ENCODE measurements at regions not wholly inside any gene's neighbourhood (a gene's known extent, or its start where the extent isn't known, plus 50 kb on each side); places are given as distances from the start of the nearest gene placed in this dataset.

- no peak for TF ChIP-seq CTCF (IDR thresholded peaks at IDR 0.05; ENCODE audit: insufficient read depth, low read length, poor library complexity, severe bottlenecking)
- DNase-seq (ENCODE audit: low read depth): no peak
- H3K36me3 ChIP-seq (ENCODE audit: control insufficient read depth, insufficient read depth, low read length): no peaks in the 10 kb centered on the region
Measured at GRCh38 chrX:94065091-94065490, 391.1 kb downstream of the FAM133A start.

GRCh38 chrX:94089149-94089548 is 415.1 kb downstream of the FAM133A start:
- Histone ChIP-seq H3K4me3 (ENCODE audit: low read depth, low read length) (no peak overlapping the region), H3K36me3 (ENCODE audit: control insufficient read depth, insufficient read depth, low read length) (no peaks in the 10 kb centered on the region), H3K27me3 (ENCODE audit: control insufficient read depth, insufficient read depth, low read length) (no peaks in the 10 kb centered on the region)
- DNase-seq (ENCODE audit: low read depth): no peak
- TF ChIP-seq CTCF (IDR thresholded peaks at IDR 0.05; ENCODE audit: insufficient read depth, low read length, poor library complexity, severe bottlenecking): no peak

More at GRCh38 chrX:94065091-94065490, 391.1 kb downstream of the FAM133A start:
- Histone ChIP-seq H3K4me3 (ENCODE audit: low read depth, low read length) (no peak overlapping the region), H3K27me3 (ENCODE audit: control insufficient read depth, insufficient read depth, low read length) (no peaks in the 10 kb centered on the region)

GRCh38 chrX:94097868-94098267 is 423.9 kb downstream of the FAM133A start:
- DNase-seq (ENCODE audit: low read depth): no peak
- H3K27me3 ChIP-seq (ENCODE audit: control insufficient read depth, insufficient read depth, low read length): no peaks in the 10 kb centered on the region
- H3K4me3 ChIP-seq (ENCODE audit: low read depth, low read length): no peak overlapping the region
- no peaks in the 10 kb centered on the region for H3K36me3 ChIP-seq (ENCODE audit: control insufficient read depth, insufficient read depth, low read length)
- TF ChIP-seq CTCF (IDR thresholded peaks at IDR 0.05; ENCODE audit: insufficient read depth, low read length, poor library complexity, severe bottlenecking): no peak

- no peak for DNase-seq (ENCODE audit: low read depth)
- Histone ChIP-seq H3K4me3 (ENCODE audit: low read depth, low read length) (no peak overlapping the region), H3K36me3 (ENCODE audit: control insufficient read depth, insufficient read depth, low read length) (no peaks in the 10 kb centered on the region), H3K27me3 (ENCODE audit: control insufficient read depth, insufficient read depth, low read length) (no peaks in the 10 kb centered on the region)
- no peak for TF ChIP-seq CTCF (IDR thresholded peaks at IDR 0.05; ENCODE audit: insufficient read depth, low read length, poor library complexity, severe bottlenecking)
Measured at GRCh38 chrX:94107981-94108380, 434.0 kb downstream of the FAM133A start.

GRCh38 chrX:94114362-94114761 is 440.4 kb downstream of the FAM133A start:
- no peak for TF ChIP-seq CTCF (IDR thresholded peaks at IDR 0.05; ENCODE audit: insufficient read depth, low read length, poor library complexity, severe bottlenecking)
- DNase-seq (ENCODE audit: low read depth): no peak
- Histone ChIP-seq H3K36me3 (ENCODE audit: control insufficient read depth, insufficient read depth, low read length) (no peaks in the 10 kb centered on the region), H3K27me3 (ENCODE audit: control insufficient read depth, insufficient read depth, low read length) (no peaks in the 10 kb centered on the region), H3K4me3 (ENCODE audit: low read depth, low read length) (no peak overlapping the region)

GRCh38 chrX:94121799-94122198 is 447.8 kb downstream of the FAM133A start:
- no peak for DNase-seq (ENCODE audit: low read depth)
- Histone ChIP-seq H3K4me3 (ENCODE audit: low read depth, low read length) (no peak overlapping the region), H3K27me3 (ENCODE audit: control insufficient read depth, insufficient read depth, low read length) (no peaks in the 10 kb centered on the region), H3K36me3 (ENCODE audit: control insufficient read depth, insufficient read depth, low read length) (no peaks in the 10 kb centered on the region)
- TF ChIP-seq CTCF (IDR thresholded peaks at IDR 0.05; ENCODE audit: insufficient read depth, low read length, poor library complexity, severe bottlenecking): no peak
